ENCODE measurements at regions not wholly inside any gene's neighbourhood (a gene's known extent, or its start where the extent isn't known, plus 50 kb on each side); places are given as distances from the start of the nearest gene placed in this dataset.

DNA sequence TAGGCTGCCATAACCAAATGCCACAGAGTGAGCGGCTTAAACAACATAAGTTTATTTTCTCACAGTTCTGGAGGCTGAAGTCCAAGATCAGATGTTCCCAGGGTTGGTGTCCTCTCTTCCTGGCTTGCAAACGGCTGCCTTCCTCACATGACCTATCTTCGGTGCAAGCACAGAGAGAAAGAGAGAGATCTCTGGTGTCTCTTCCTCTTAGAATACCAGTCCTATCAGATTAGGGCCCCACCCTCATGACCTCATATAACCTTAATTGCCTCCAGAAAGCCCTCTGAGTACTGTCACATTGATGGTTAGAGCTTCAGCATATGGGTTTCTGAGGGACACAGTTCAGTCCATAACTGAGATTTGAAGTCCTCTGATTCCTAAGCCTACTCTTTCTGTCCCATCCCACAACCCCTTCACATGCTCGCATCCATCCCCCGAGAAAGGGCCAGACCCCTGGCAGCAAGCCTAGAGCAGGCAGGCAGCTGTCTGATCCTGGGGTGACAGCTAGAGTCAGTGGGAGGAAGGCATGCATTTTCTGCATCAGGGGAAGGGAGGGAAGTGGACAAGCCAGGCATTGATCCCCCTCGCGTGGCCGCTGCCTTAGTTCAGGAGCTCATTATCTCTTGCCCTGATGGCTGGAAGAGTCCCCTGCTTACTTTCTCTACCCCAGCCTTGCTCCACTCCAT is 114.1 kb downstream of the FAR1 start:
- BruUV-seq (replicated peaks) = no TSS peak
- TF ChIP-seq CTCF (conservative IDR thresholded peaks at IDR 0.05; ENCODE audit: low read length) (no peak), EZH2phosphoT487 (IDR thresholded peaks at IDR 0.05; ENCODE audit: borderline replicate concordance, low read depth, low read length) (no peak)
- no peak overlapping the region for H2AFZ ChIP-seq (ENCODE audit: low read length)
- ChIA-PET CTCF (ENCODE audit: unreplicated experiment) (no interaction called here), POLR2A (interaction anchor here (1.2 kb wide), 1 partner anchor 59 kb away, joined by 3 read pairs; no protein-coding TSS in a partner anchor)
- intact Hi-C loops (cut with micrococcal nuclease; ENCODE audit: unreplicated experiment) = no loop called here
- no peaks in the 10 kb centered on the region for H3K9me3 ChIP-seq (ENCODE audit: low read length)
- H3K9me2 ChIP-seq (ENCODE audit: insufficient read depth, low read length) = no peaks in the 10 kb centered on the region
- H3K4me2 ChIP-seq (ENCODE audit: low read length) = no peak overlapping the region
- no peaks in the 10 kb centered on the region; the same call in 1 of the 2 replicates for H3K36me3 ChIP-seq (ENCODE audit: insufficient read depth, low read length)
- H3K4me1 ChIP-seq (ENCODE audit: insufficient read depth, low read length, poor library complexity, severe bottlenecking) = peaks cover 14% of the 10 kb centered on the region
- no peak overlapping the region for H3K27ac ChIP-seq (ENCODE audit: low read depth, low read length, poor library complexity, severe bottlenecking)
- H3K4me3 ChIP-seq (ENCODE audit: low read depth, low read length, poor library complexity, severe bottlenecking) = no peak overlapping the region
- no peak for DNase-seq (ENCODE audit: low spot score)
- H4K20me1 ChIP-seq (ENCODE audit: insufficient read depth, low read length) = no peaks in the 10 kb centered on the region
- H3K79me2 ChIP-seq (ENCODE audit: insufficient read depth, low read depth, low read length) = no peaks in the 10 kb centered on the region

- no peak for DNase-seq (ENCODE audit: low spot score)
- ChIA-PET CTCF (ENCODE audit: unreplicated experiment) (no interaction called here), POLR2A (no interaction called here)
- 0 out of 2 replicates have a peak, but pooled peaks cover 3% of the 10 kb centered on the region for H3K9me3 ChIP-seq (ENCODE audit: low read length)
- H4K20me1 ChIP-seq (ENCODE audit: insufficient read depth, low read length) = no peaks in the 10 kb centered on the region
- H3K36me3 ChIP-seq (ENCODE audit: insufficient read depth, low read length) = no peaks in the 10 kb centered on the region; the same call in 1 of the 2 replicates
- peaks cover 8% of the 10 kb centered on the region for H3K4me1 ChIP-seq (ENCODE audit: insufficient read depth, low read length, poor library complexity, severe bottlenecking)
- no peaks in the 10 kb centered on the region for H3K9me2 ChIP-seq (ENCODE audit: insufficient read depth, low read length)
- peak overlapping the region; percentile 33; the same call in 1 of the 2 replicates for H2AFZ ChIP-seq (ENCODE audit: low read length)
- no peak overlapping the region for H3K4me2 ChIP-seq (ENCODE audit: low read length)
- H3K79me2 ChIP-seq (ENCODE audit: insufficient read depth, low read depth, low read length) = no peaks in the 10 kb centered on the region
- intact Hi-C loops (cut with micrococcal nuclease; ENCODE audit: unreplicated experiment) = no loop called here
- TF ChIP-seq EZH2phosphoT487 (IDR thresholded peaks at IDR 0.05; ENCODE audit: borderline replicate concordance, low read depth, low read length) (no peak), CTCF (conservative IDR thresholded peaks at IDR 0.05; ENCODE audit: low read length) (no peak)
- no TSS peak for BruUV-seq (replicated peaks)
- H3K27ac ChIP-seq (ENCODE audit: low read depth, low read length, poor library complexity, severe bottlenecking) = no peak overlapping the region
- no peak overlapping the region for H3K4me3 ChIP-seq (ENCODE audit: low read depth, low read length, poor library complexity, severe bottlenecking)
Observed at GRCh38 chr11:13784441-13784840, 116.0 kb downstream of the FAR1 start.

GRCh38 chr11:13784855-13785254 is 116.4 kb downstream of the FAR1 start:
- POLR2A ChIA-PET = interaction anchor here (1.4 to 1.5 kb wide), 2 partner anchors 34 to 167 kb away, joined by 3 read pairs; no protein-coding TSS in a partner anchor

More at GRCh38 chr11:13784855-13785254, 116.4 kb downstream of the FAR1 start:
- Histone ChIP-seq H3K4me2 (ENCODE audit: low read length) (no peak overlapping the region), H3K4me1 (ENCODE audit: insufficient read depth, low read length, poor library complexity, severe bottlenecking) (peaks cover 8% of the 10 kb centered on the region), H3K9me2 (ENCODE audit: insufficient read depth, low read length) (no peaks in the 10 kb centered on the region), H3K27ac (ENCODE audit: low read depth, low read length, poor library complexity, severe bottlenecking) (no peak overlapping the region), H2AFZ (ENCODE audit: low read length) (0 out of 2 replicates have a peak overlapping the region, but pooled peaks have one; percentile 33), H3K36me3 (ENCODE audit: insufficient read depth, low read length) (no peaks in the 10 kb centered on the region; the same call in 1 of the 2 replicates), H3K4me3 (ENCODE audit: low read depth, low read length, poor library complexity, severe bottlenecking) (no peak overlapping the region), H3K9me3 (ENCODE audit: low read length) (0 out of 2 replicates have a peak, but pooled peaks cover 3% of the 10 kb centered on the region), H4K20me1 (ENCODE audit: insufficient read depth, low read length) (no peaks in the 10 kb centered on the region), H3K79me2 (ENCODE audit: insufficient read depth, low read depth, low read length) (no peaks in the 10 kb centered on the region)
- intact Hi-C loops (cut with micrococcal nuclease; ENCODE audit: unreplicated experiment) = loop anchor here (5.0 kb wide), 1 partner anchor 47 kb away; no protein-coding TSS in a partner anchor
- CTCF ChIA-PET (ENCODE audit: unreplicated experiment) = no interaction called here
- no TSS peak for BruUV-seq (replicated peaks)
- no peak for TF ChIP-seq CTCF (conservative IDR thresholded peaks at IDR 0.05; ENCODE audit: low read length)
- no peak for TF ChIP-seq EZH2phosphoT487 (IDR thresholded peaks at IDR 0.05; ENCODE audit: borderline replicate concordance, low read depth, low read length)
- DNase-seq (ENCODE audit: low spot score) = no peak
